ENCODE measurements at regions not wholly inside any gene's neighbourhood (a gene's known extent, or its start where the extent isn't known, plus 50 kb on each side); places are given as distances from the start of the nearest gene placed in this dataset.
"Not testable (repeated sequence)": the region's sequence is repeated elsewhere in the genome, so short reads cannot be mapped to it uniquely, and the experiment has no call there.

DNA sequence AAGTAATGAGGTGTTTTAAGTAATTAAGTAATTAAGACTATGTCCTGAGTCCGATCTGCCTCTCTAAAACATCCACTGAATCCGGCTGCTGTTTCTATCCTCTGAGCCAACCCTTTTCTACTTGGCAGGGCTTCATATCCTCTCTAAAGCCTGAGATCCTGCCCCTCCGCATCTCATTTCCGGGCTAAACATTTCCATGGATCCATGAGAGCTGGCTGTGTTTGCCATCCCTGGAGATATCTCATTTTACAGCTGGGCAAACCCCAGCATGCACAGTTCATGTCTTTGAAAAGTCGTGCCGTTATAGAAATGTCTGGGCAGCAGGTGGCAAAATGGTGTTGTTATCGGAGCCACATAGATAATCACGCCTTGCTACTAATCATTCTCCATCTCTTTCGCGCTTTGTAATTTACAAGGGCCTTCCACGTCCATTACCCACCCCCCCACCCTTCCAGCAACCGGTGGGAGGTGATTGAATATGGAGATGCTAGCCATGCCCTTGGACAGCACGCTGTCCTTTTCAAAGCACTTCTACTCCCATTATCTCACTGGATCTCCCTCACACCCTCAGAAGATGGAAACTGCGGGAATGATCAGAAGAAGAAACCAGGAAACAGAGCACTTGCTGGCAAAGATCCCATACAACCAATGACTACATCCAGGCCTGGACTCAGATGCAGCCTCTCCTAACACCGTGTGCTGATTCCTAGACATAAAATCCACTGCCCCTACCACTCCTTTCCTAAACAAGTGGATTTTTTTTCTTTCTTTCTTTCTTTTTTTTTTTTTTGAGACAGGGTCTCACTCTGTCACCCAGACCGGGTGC lies 1189.2 kb downstream of the TYW1 start:
- no peak for DNase-seq (ENCODE audit: low read depth in 4 of 4, low spot score in 2 of 4)

DNA sequence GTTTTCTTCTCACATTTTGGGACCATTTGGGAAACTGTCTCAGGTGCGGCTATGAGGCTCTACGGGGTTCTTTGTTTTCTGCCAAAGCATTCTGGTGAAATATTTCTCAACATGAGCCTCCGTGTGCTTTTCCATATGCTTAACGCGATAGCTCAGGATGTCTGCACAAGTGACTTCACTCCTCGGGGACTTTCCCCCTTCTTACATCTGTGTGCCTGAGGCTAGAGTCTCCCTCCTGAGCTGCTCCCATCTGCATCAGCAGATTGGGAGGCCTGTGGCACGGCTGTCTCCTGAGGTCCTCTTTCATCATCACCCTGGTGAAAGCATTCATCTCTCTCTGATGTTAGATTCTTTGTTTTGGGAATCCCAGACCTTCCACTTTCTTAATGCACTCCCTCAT lies 1190.9 kb downstream of the TYW1 start:
- DNase-seq (ENCODE audit: low read depth in 4 of 4, low spot score in 2 of 4) = no peak

GRCh38 chr7:68192941-68193340 lies 1196.3 kb downstream of the TYW1 start:
- no peak for DNase-seq (ENCODE audit: low read depth in 4 of 4, low spot score in 2 of 4)

GRCh38 chr7:68195642-68196041 lies 1199.0 kb downstream of the TYW1 start:
- not testable (repeated sequence) for DNase-seq (ENCODE audit: low read depth in 4 of 4, low spot score in 2 of 4)

DNA sequence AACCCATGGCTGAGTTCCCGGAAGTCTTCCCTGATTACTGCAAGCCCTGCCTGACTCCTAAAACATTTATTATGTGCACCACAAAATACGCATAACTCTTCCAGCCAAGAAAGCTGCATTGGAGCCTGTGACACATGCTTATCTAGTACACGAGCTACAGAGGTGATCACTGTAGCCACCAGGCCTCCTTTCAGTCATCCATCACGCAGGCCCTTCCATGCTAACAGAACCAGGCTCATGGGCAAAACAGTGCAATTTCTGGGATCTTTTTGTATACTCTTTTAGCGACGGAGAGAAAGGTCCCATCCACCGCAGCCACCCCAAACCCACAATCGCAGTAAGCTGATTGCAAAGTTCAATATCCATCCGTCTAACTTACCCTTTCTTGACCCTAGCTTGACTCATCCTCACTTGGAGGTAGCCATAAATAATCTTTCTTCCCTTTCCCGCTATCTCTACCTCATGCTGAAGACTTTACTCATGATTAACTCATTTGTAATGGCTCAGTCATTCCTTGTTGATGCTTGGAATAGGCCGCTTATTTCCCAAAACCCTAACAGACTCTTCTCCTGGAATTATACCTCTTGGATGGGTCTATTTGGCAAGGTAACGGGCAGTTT lies 1203.5 kb downstream of the TYW1 start:
- DNase-seq (ENCODE audit: low read depth in 4 of 4, low spot score in 2 of 4) = no peak

DNA sequence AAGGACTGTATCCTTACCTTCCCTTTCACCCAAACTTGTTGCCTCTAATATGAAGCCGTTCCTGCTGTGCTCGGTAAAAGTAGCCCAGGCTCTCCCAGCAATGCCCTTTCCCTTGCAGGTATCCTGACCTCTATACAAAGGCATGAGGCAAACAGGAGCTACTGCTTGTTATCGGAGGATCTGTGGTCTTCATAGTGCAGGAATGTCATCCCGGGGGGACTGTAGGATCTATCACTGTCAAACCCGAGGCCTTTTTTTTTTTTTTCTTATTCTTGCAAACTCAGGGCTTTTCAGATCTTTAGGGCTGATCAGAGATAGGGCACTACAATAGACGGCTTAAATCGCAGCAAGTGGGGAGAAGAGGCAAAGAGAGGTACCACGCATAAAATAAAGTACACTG lies 1206.6 kb downstream of the TYW1 start:
- no peak for DNase-seq (ENCODE audit: low read depth in 4 of 4, low spot score in 2 of 4)

DNA sequence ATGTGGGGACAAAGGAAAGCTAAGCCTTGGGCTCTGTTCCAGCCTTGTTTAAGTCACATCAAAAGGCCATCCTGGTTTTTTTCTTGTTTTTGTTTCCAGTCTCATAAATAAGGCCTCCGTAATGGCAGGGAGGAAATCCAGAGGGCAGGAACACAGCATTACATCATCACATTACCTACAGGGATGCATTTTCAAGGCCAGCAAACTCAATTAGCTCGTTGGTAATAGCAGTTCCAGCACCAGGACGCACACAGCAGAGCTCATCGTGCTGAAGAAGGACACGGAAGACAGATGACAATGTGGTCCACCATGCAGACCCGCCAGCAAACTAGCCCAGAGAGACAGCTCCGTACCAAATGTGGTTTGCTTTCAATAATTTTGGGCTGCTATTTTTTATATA lies 1209.2 kb downstream of the TYW1 start:
- no peak for DNase-seq (ENCODE audit: low read depth in 4 of 4, low spot score in 2 of 4)

GRCh38 chr7:68206946-68207485 lies 1210.4 kb downstream of the TYW1 start:
- no peak for DNase-seq (ENCODE audit: low read depth in 4 of 4, low spot score in 2 of 4)

- DNase-seq (ENCODE audit: low read depth in 4 of 4, low spot score in 2 of 4) = no peak
Measured at GRCh38 chr7:68207676-68208075, 1211.0 kb downstream of the TYW1 start.

DNA sequence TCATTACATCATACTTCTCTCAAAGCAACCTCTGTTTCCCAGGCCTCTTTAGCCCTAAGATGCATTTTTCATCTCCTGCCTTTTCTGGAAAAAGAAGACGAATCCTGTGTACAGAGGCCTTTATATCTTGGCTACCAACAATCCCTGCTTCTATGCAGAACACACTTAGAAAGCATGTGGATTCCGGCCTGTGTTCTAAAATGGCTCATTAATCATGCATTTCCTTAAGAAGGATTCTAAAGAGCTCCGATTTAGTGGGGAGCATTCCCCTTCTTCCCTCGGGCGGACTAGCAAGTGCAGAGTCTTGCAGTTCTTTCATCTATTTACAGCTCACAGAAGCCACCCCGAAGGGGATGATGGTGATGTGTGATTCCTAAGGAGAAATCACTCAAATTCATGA lies 1212.9 kb downstream of the TYW1 start:
- DNase-seq (ENCODE audit: low read depth in 4 of 4, low spot score in 2 of 4) = no peak

- no peak for DNase-seq (ENCODE audit: low read depth in 4 of 4, low spot score in 2 of 4)
Measured at GRCh38 chr7:68213838-68214237, 1217.2 kb downstream of the TYW1 start.

- DNase-seq (ENCODE audit: low read depth in 4 of 4, low spot score in 2 of 4) = no peak
Measured at GRCh38 chr7:68216051-68216450, 1219.4 kb downstream of the TYW1 start.

DNA sequence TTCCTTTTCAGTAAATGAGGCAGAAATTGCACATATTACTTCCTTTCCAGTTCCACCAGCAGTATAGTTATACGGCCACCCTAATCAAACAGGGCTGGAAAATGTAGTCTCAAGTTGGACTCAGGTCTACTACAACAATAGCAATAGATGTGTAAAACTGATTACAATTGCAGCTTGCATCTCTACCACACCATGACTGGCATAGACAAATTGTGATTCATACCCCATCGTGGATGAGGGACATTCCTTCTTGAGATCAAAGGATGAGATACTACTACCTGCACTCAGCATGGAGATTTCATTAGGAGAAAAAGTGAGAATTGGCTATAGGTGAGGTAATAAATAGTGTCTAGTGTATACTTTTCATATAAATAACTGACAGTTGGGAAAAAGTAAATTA lies 1220.8 kb downstream of the TYW1 start:
- no peak for DNase-seq (ENCODE audit: low read depth in 4 of 4, low spot score in 2 of 4)

GRCh38 chr7:68218461-68218860 lies 1221.8 kb downstream of the TYW1 start:
- no peak for DNase-seq (ENCODE audit: low read depth in 4 of 4, low spot score in 2 of 4)

GRCh38 chr7:68222311-68222710 lies 1225.7 kb downstream of the TYW1 start:
- no peak for DNase-seq (ENCODE audit: low read depth in 4 of 4, low spot score in 2 of 4)

DNA sequence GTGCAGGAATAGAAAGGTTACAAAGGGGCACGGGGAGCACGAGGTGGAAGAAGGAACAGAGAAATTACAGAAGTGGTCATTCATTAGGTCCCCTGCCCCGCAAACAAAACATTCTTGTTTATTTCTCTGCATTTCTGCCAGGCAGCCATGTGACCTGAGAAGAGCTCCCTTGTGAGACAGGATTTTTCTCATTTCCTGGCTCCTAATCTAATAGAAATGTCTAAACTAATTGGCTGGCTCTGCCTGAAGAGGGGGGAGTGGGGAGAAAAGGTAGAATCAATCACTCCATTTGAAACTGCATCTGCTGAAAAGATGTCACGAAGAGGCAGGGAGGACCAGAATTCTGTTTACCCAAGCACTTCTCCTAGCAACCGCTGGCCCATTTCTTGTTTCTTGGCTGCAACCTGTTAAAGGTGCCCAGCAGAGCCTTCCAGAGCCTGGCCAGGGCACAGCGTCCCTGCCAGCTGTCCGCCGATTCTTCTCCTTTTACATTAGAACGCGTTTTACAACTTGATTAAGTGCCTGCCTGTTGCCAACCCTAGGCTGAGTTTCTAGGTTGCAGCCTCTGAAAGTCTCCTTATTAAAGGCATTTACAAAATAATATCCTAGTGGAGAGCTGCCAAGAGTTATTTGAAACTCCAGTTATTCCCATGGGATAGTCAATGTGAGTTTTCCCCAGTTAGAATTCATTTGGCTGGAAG lies 1227.6 kb downstream of the TYW1 start:
- no peak for DNase-seq (ENCODE audit: low read depth in 4 of 4, low spot score in 2 of 4)

DNA sequence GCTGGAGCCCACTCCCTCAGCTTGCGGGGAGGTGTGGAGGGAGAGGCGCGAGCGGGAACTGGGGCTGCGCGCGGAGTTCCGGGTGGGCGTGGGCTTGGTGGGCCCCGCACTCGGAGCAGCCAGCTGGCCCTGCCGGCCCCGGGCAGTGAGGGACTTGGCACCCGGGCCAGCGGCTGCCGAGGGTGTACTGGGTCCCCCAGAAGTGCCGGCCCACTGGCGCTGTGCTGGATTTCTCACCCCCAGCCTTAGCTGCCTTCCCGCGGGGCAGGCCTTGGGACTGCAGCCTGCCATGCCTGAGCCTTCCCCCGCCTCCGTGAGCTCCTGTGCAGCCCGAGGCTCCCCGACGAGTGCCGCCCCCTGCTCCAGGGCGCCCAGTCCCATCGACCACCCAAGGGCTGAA lies 1234.4 kb downstream of the TYW1 start:
- DNase-seq (ENCODE audit: low read depth in 4 of 4, low spot score in 2 of 4) = not testable (repeated sequence)

DNA sequence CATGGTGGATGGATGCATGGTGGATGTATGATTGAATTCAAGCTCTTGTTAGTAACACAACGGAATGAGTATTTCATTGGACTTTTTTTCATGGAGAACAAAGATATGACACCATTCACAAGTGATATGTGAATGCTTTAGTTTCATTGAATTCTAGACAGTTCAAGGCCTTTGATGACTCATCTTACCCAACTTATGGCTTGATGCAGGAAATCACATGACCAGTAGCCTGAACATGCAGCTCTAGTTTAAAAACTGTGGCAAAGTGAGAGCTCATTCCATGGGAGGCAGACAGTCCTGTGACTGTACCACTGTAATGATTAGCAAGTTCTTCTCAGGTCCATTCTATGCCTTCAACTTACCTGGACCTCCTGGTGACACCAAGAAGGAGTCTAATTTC lies 1239.3 kb downstream of the TYW1 start:
- DNase-seq (ENCODE audit: low read depth in 4 of 4, low spot score in 2 of 4) = no peak

- no peak for DNase-seq (ENCODE audit: low read depth in 4 of 4, low spot score in 2 of 4)
Measured at GRCh38 chr7:68238204-68238805, 1241.7 kb downstream of the TYW1 start.

GRCh38 chr7:68243128-68243527 lies 1246.5 kb downstream of the TYW1 start:
- DNase-seq (ENCODE audit: low read depth in 4 of 4, low spot score in 2 of 4) = no peak

- DNase-seq (ENCODE audit: low read depth in 4 of 4, low spot score in 2 of 4) = no peak
Measured at GRCh38 chr7:68244389-68244788, 1247.8 kb downstream of the TYW1 start.
